Esophagus (tissue), 2 donors: ENCODE measurements at regions not wholly inside any gene's neighbourhood (a gene's known extent, or its start where the extent isn't known, plus 50 kb on each side); places are given as distances from the start of the nearest gene placed in this dataset.

ENCODE experiments used
- H3K27ac ChIP-seq, 2 donors: one replicate each; pipeline ENCODE4 v1.5.1; 2013; ENCODE audit warnings: low read depth in 2 of 2, mild to moderate bottlenecking in 2 of 2, inconsistent platforms in 1 of 2, low read length in 1 of 2, moderate library complexity in 1 of 2
- H3K27me3 ChIP-seq, 2 donors: one replicate each; pipeline ENCODE4 v1.6.1; 2013; ENCODE audit warnings: low read length in 2 of 2, control low read depth in 1 of 2, mild to moderate bottlenecking in 1 of 2; ENCODE audit not compliant: insufficient read depth in 2 of 2, control insufficient read depth in 1 of 2
- H3K36me3 ChIP-seq, 2 donors: one replicate each; pipeline ENCODE4 v1.6.1; 2013; ENCODE audit warnings: low read length in 1 of 2; ENCODE audit not compliant: control insufficient read depth in 2 of 2, insufficient read depth in 2 of 2
- H3K4me1 ChIP-seq, 2 donors: one replicate each; pipeline ENCODE4 v1.6.1; 2013; ENCODE audit warnings: low read length in 1 of 2; ENCODE audit not compliant: control insufficient read depth in 2 of 2, insufficient read depth in 2 of 2
- H3K4me3 ChIP-seq, 2 donors: one replicate each; pipeline ENCODE4 v1.5.1; 2013; ENCODE audit warnings: low read length in 2 of 2, mild to moderate bottlenecking in 2 of 2, low read depth in 1 of 2, moderate library complexity in 1 of 2
- H3K9me3 ChIP-seq, 2 donors: one replicate each; pipeline ENCODE4 v1.6.1; 2013; ENCODE audit warnings: mild to moderate bottlenecking in 2 of 2, low read depth in 1 of 2, low read length in 1 of 2, moderate library complexity in 1 of 2; ENCODE audit not compliant: control insufficient read depth in 2 of 2, insufficient read depth in 1 of 2
- WGBS, 2 donors: extraction: QIAGEN DNeasy Blood & Tissue Kit; methylation state at CpG; one replicate each; pipeline ENCODE4 v1.1.7; 2013; 5-methylcytosine and 5-hydroxymethylcytosine counted together
- donor health status: healthy with polysubstance abuse.
- donor health status: Bipolar disorder and iron deficiency.

DNA sequence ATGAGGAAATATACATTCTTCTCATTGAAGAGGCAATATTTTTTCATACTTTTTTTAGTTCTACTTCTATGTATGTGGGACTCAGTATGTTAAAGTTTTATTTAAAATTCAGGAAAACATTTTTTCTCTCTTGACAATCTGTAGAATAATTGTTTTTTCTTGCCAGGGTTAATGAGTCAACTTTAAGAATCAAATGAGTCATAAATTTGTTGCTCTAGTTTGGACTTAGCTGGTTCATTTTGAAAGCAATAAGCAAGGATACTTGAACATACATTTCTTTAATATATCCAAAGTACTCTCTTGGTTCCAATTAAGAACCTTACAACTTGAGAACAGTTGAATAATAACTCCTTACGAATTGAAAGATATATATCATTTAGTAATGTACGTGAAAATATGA is 1145.3 kb upstream of the B3GALT2 start:
- Histone ChIP-seq H3K4me1 (no peaks in the 10 kb centered on the region), H3K27me3 (no peaks in the 10 kb centered on the region), H3K4me3 (no peak overlapping the region), H3K27ac (no peak overlapping the region), H3K36me3 (no peaks in the 10 kb centered on the region), H3K9me3 (no peaks in the 10 kb centered on the region)
- 87% methylated on average over 2 of the region's 2 CpGs for WGBS, 2 donors

DNA sequence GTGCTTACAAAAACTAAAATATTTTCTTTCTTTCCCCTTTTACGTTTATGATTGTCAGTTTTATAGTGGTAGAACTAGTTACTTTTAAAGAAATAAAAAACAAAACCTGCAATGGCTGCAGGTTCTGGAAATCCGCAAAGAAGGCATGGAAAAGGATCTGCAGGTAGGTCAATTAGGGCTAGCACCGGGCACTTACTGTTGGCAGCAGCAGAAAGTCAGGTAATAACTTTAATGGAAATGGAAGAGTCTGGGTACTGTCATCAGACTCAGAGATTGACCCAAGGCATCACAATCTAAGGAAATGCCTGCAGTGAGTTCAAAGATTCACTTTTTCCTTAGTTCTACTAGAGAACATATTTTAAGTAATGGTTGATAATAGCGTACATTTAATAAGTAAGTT is 1136.3 kb upstream of the B3GALT2 start:
- H3K36me3 ChIP-seq, result no peaks in the 10 kb centered on the region
- WGBS, 2 donors, result 83 to 84% methylated on average over 4 of the region's 4 CpGs
- no peak overlapping the region for H3K27ac ChIP-seq
- H3K4me1 ChIP-seq, result no peaks in the 10 kb centered on the region
- H3K27me3 ChIP-seq, result no peaks in the 10 kb centered on the region
- no peaks in the 10 kb centered on the region for H3K9me3 ChIP-seq
- H3K4me3 ChIP-seq, result no peak overlapping the region

DNA sequence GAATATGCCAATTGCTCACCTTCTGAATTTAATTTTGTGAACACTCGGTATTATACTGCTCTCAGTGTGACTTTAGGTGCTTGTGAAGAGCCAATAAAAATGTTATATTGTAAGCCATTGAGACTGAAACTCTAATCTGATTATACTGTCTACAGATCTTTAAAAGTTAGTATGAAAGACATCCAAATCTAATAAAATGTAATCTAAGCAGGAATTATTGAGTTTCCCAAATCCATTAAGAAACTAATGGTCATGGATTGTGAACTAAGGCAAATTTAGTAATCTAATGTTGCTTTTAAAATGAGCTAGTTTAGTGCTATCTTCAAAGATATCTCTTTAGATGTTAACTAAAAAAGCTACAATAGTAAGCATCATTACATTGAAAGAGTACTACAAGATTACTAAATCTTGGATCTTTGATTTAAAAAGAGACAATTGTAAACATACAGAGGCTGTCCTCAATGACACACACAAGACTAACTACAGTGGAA is 1132.4 kb upstream of the B3GALT2 start:
- WGBS, 2 donors, result 67 to 76% methylated on average over 1 of the region's 1 CpG
- H3K36me3 ChIP-seq, result no peaks in the 10 kb centered on the region
- H3K27ac ChIP-seq, result no peak overlapping the region
- H3K27me3 ChIP-seq, result no peaks in the 10 kb centered on the region
- no peaks in the 10 kb centered on the region for H3K4me1 ChIP-seq
- no peak overlapping the region for H3K4me3 ChIP-seq
- H3K9me3 ChIP-seq, result no peaks in the 10 kb centered on the region

DNA sequence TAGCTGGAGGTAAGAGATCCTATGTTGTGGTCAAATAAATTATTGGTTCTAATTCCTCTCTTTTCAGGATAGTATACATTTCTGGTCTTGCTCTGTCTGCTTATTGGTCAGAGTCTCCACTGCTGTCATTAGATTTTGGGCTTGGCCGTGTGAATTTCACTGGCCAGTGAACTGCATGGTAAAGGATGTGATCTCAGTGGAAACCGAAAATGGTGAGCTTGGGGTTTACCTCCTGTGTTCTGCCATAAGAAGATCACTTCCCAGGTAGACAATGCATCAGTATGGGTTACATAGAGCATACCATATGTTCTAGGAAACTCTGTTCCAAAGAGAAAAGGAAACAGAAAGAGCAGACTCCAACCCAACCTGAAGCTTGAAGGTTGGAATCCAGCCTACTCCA is 1123.3 kb upstream of the B3GALT2 start:
- H3K4me1 ChIP-seq, result no peaks in the 10 kb centered on the region
- no peaks in the 10 kb centered on the region for H3K9me3 ChIP-seq
- no peaks in the 10 kb centered on the region for H3K36me3 ChIP-seq
- WGBS, 2 donors, result 83 to 84% methylated on average over 2 of the region's 2 CpGs
- H3K27me3 ChIP-seq, result no peaks in the 10 kb centered on the region
- no peak overlapping the region for H3K27ac ChIP-seq
- no peak overlapping the region for H3K4me3 ChIP-seq

DNA sequence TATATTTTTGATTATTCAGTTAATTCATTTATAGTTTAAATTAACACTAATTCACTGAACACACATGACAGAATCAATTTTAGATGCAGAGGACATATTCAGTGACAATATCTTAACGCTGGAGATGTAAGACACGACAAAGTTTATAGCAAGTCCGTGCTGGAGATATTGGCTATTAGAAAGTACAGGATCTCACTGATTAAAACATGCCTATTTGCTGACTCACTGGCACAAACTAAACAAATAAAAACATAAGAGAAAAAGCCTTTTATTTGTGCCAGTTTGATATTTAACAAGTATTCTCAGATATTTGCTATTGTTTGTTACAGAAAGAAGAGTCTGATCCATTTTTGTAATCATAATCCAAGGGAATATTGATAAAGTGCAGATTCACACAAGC is 1122.9 kb upstream of the B3GALT2 start:
- H3K9me3 ChIP-seq, result no peaks in the 10 kb centered on the region
- H3K4me3 ChIP-seq, result no peak overlapping the region
- 75 to 88% methylated on average over 3 of the region's 3 CpGs for WGBS, 2 donors
- H3K27ac ChIP-seq, result no peak overlapping the region
- no peaks in the 10 kb centered on the region for H3K4me1 ChIP-seq
- no peaks in the 10 kb centered on the region for H3K27me3 ChIP-seq
- H3K36me3 ChIP-seq, result no peaks in the 10 kb centered on the region

DNA sequence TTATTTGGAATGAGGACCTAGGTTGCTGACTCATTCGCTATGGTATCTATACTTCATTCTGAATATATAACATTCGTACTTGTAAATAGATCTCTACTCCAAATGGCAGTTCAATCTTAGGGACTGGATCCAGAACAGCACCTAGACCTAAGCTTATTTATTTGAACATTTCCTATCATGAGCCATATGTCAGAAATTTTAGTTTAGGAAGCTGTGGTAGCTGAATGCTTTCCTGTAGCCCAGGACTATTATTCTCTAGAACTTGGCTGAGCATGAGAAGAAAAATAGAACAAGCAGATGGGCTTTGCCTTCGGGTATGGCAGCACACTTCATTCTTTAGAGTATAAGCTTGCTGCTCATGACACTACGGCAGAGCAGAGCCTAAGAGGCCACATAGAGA is 1114.4 kb upstream of the B3GALT2 start:
- no peak overlapping the region for H3K4me3 ChIP-seq
- no peaks in the 10 kb centered on the region for H3K4me1 ChIP-seq
- WGBS, 2 donors, result 72% methylated on average over 4 of the region's 4 CpGs
- H3K27ac ChIP-seq, result no peak overlapping the region
- no peaks in the 10 kb centered on the region for H3K36me3 ChIP-seq
- no peaks in the 10 kb centered on the region for H3K27me3 ChIP-seq
- no peaks in the 10 kb centered on the region for H3K9me3 ChIP-seq

DNA sequence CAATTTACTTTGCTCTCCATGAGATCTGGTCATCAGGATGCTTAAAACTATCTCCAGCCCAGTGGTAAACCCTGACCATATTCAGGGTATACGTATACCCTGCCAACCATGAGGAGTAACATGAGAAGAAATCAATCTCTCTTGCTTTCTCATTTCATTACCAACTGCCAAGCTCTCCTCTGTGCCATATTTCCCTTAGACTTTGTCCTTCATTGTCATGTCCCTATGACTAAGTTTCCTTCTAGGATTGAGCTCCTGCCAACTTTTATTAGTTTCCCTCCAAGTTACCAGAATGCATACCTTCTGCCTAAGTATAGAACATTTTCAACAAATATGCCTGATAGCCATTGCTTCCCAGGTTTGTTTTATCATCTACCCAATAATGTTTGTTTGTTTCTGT is 1113.9 kb upstream of the B3GALT2 start:
- no peaks in the 10 kb centered on the region for H3K36me3 ChIP-seq
- no peak overlapping the region for H3K4me3 ChIP-seq
- H3K27me3 ChIP-seq, result no peaks in the 10 kb centered on the region
- 75 to 87% methylated on average over 1 of the region's 1 CpG for WGBS, 2 donors
- H3K9me3 ChIP-seq, result no peaks in the 10 kb centered on the region
- H3K27ac ChIP-seq, result no peak overlapping the region
- no peaks in the 10 kb centered on the region for H3K4me1 ChIP-seq

DNA sequence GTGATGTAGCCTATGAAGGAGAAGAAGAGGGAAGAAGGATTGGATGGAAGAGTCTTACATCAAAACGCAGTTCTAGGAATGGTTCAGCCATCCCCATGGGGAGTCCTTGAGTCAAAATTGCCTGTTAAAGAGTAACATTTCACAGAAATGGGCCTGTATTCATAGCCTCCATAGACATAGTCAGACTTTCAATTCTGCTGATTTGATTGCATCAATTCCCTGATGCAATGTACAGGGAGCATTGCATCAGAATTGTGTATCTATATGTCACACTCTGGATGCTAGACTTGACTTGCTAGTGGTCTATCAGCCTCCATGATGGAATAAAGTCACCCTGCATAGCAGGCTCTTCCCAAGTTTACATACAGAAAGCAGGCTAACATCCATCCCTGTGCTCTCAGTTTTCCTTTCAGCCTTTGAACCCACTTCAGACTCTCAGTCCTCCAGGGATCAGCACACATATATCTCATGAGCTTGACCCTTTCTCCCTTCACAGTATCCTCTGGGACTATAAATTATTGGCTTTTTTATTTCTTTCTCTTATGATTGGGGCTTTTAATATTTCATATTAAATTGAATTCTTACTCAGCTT is 1111.7 kb upstream of the B3GALT2 start:
- no peaks in the 10 kb centered on the region for H3K9me3 ChIP-seq
- no peaks in the 10 kb centered on the region for H3K27me3 ChIP-seq
- no peak overlapping the region for H3K4me3 ChIP-seq
- no peaks in the 10 kb centered on the region for H3K36me3 ChIP-seq
- no peak overlapping the region for H3K27ac ChIP-seq
- 89 to 94% methylated on average over 1 of the region's 1 CpG for WGBS, 2 donors
- H3K4me1 ChIP-seq, result no peaks in the 10 kb centered on the region

DNA sequence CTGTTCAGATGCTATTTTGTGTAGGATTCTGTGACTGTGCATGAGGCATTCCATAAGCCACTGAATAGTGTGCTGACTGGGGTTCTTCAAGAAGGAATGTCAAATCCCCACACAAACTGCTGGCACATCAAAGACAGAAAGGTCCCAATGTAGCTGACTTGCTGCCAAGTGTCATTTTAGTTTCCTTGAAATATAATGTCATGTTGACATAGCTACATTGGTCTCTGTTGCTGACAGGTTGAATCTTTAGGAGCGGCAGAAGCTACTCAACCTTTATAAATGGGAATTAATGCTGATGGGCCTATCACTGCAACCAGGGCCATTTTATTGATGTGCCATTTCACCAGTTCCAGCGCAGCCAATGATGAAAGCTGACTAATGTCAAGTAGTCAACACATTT is 1110.7 kb upstream of the B3GALT2 start:
- Histone ChIP-seq H3K27me3 (no peaks in the 10 kb centered on the region), H3K4me1 (no peaks in the 10 kb centered on the region), H3K27ac (no peak overlapping the region), H3K4me3 (no peak overlapping the region), H3K36me3 (no peaks in the 10 kb centered on the region), H3K9me3 (no peaks in the 10 kb centered on the region)
- WGBS, 2 donors, result 91 to 92% methylated on average over 2 of the region's 2 CpGs

DNA sequence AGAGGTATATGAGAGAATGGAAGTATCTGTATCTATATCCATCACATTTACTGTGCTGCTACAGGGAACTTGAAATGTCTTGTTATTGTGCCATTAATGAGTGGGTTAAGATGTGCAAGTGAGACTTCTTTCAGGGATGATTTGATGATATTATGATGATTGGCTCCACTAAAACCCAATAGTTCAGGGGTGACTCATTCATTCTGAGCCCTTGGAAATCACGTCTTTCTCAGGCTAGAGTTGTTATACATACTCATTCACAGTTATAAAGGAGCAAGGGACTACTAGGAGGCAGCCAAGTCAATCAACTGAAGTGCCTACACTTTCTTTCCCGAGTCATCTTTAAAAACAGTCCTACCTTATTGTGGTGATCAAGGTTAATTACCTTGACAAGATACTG is 1109.8 kb upstream of the B3GALT2 start:
- Histone ChIP-seq H3K4me1 (no peaks in the 10 kb centered on the region), H3K4me3 (no peak overlapping the region), H3K27me3 (no peaks in the 10 kb centered on the region), H3K27ac (no peak overlapping the region), H3K9me3 (no peaks in the 10 kb centered on the region), H3K36me3 (no peaks in the 10 kb centered on the region)
- 67 to 71% methylated on average over 2 of the region's 2 CpGs for WGBS, 2 donors
